Testis (tissue), 2 donors: ENCODE measurements at regions not wholly inside any gene's neighbourhood (a gene's known extent, or its start where the extent isn't known, plus 50 kb on each side); places are given as distances from the start of the nearest gene placed in this dataset.

Experiments
- POLR2A ChIP-seq: fragments of 450-650 bp; IDR thresholded peaks from one replicate; pipeline ENCODE4 v1.6.1; 2017; ENCODE audit warnings: antibody characterized with exemption, mild to moderate bottlenecking, moderate library complexity
- TF ChIP-seq, protein P1 (sequence below), 3 experiments: fragments of 450-650 bp in 2 of 3; fragments of 200-600 bp in 1 of 3; sonication (generic) in 1 of 3; IDR thresholded peaks; one replicate each; pipeline ENCODE4 v1.5.1; 2016 to 2019; ENCODE audit warnings: antibody characterized with exemption in 3 of 3, mild to moderate bottlenecking in 2 of 3, moderate library complexity in 1 of 3

DNA sequence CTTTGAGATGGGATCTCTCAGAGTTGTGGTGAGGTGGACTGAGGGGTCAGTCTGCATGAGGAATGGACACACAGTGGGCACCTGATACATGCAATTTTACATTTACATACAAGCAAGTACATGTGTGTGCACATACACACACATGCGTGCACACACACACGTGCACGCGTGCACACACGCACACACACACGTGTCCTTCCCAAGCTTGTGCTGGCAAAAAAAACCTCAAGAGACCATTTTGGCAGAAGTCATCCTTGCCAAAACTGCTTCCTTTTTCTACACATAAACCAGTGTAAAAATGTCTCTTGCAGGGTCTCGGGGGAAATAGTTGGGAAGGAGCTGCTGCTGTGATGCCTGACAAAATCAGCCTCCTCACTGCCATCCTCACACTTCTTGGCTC lies 279.5 kb upstream of the POU3F3 start:
- TF ChIP-seq, protein P1, sequence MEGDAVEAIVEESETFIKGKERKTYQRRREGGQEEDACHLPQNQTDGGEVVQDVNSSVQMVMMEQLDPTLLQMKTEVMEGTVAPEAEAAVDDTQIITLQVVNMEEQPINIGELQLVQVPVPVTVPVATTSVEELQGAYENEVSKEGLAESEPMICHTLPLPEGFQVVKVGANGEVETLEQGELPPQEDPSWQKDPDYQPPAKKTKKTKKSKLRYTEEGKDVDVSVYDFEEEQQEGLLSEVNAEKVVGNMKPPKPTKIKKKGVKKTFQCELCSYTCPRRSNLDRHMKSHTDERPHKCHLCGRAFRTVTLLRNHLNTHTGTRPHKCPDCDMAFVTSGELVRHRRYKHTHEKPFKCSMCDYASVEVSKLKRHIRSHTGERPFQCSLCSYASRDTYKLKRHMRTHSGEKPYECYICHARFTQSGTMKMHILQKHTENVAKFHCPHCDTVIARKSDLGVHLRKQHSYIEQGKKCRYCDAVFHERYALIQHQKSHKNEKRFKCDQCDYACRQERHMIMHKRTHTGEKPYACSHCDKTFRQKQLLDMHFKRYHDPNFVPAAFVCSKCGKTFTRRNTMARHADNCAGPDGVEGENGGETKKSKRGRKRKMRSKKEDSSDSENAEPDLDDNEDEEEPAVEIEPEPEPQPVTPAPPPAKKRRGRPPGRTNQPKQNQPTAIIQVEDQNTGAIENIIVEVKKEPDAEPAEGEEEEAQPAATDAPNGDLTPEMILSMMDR (IDR thresholded peaks at IDR 0.05): no peak
- no peak for TF ChIP-seq POLR2A
